Transverse colon (tissue), 4 donors: ENCODE measurements at regions not wholly inside any gene's neighbourhood (a gene's known extent, or its start where the extent isn't known, plus 50 kb on each side); places are given as distances from the start of the nearest gene placed in this dataset.

ENCODE experiments used
- CTCF ChIP-seq, 5 experiments: fragments of 200-600 bp in 3 of 5; fragments of 450-650 bp in 2 of 5; sonication (generic) in 3 of 5; IDR thresholded peaks; 1 replicate in 2 of 5; 2 replicates in 3 of 5; pipeline ENCODE4 v1.5.1; 2016 to 2017; ENCODE audit warnings: antibody characterized with exemption in 5 of 5, inconsistent platforms in 3 of 5, mild to moderate bottlenecking in 2 of 5, moderate library complexity in 1 of 5
- POLR2A ChIP-seq: fragments of 450-650 bp; IDR thresholded peaks from one replicate; pipeline ENCODE4 v1.6.1; 2016; ENCODE audit warnings: antibody characterized with exemption, mild to moderate bottlenecking, moderate library complexity
- POLR2AphosphoS5 ChIP-seq, 3 donors: sonication (generic); formaldehyde crosslinking; IDR thresholded peaks; one replicate each; pipeline ENCODE4 v1.6.1; 2016; ENCODE audit warnings: antibody characterized with exemption in 3 of 3

GRCh38 chr6:149169761-149170511 lies 147.6 kb upstream of the TAB2 start:
- no peak for TF ChIP-seq CTCF (IDR thresholded peaks at IDR 0.05)
- TF ChIP-seq POLR2A = no peak
- TF ChIP-seq POLR2AphosphoS5 (IDR thresholded peaks at IDR 0.05) = no peak
